ENCODE measurements at regions not wholly inside any gene's neighbourhood (a gene's known extent, or its start where the extent isn't known, plus 50 kb on each side); places are given as distances from the start of the nearest gene placed in this dataset.

GRCh38 chr5:72649449-72649848 is 142.2 kb upstream of the ZNF366 start:
- Histone ChIP-seq H4K20me1 (ENCODE audit: low read length) (no peaks in the 10 kb centered on the region), H3K79me2 (ENCODE audit: low read length) (no peaks in the 10 kb centered on the region), H3K36me3 (ENCODE audit: low read depth, low read length) (no peaks in the 10 kb centered on the region), H3K4me3 (ENCODE audit: low read length) (no peak overlapping the region), H3F3A (ENCODE audit: low read length, unreplicated experiment) (no peaks in the 10 kb centered on the region), H3K4me2 (ENCODE audit: low read length) (peak overlapping the region; percentile 26; the same call in 1 of the 2 replicates), H3K27me3 (ENCODE audit: low read length) (no peaks in the 10 kb centered on the region), H3K9me3 (ENCODE audit: low read length) (no peaks in the 10 kb centered on the region), H3K9me2 (replicated peaks; ENCODE audit: low read length) (no peaks in the 10 kb centered on the region), H3K9ac (ENCODE audit: low read length) (no peak overlapping the region), H3K27ac (ENCODE audit: low read length) (no peak overlapping the region), H2AFZ (ENCODE audit: low read length) (peak overlapping the region; percentile 59), H3K4me1 (ENCODE audit: insufficient read depth, low read length) (peaks cover 22% of the 10 kb centered on the region)
- DNase-seq = peak; percentile 63
- ATAC-seq = peak; percentile 77
- intact Hi-C loops (cut with micrococcal nuclease) = no loop called here
- no TSS peak for BruUV-seq (replicated peaks)
- TF ChIP-seq CTCF (conservative IDR thresholded peaks at IDR 0.05; ENCODE audit: low read depth, low read length) (no peak), EZH2phosphoT487 (IDR thresholded peaks at IDR 0.05; ENCODE audit: borderline replicate concordance, low read length) (no peak), EZH2 (IDR thresholded peaks at IDR 0.05; ENCODE audit: low read length, unreplicated experiment) (no peak)
- ChIA-PET POLR2A (ENCODE audit: unreplicated experiment) (no interaction called here), CTCF (no interaction called here)

GRCh38 chr5:72648480-72648879 is 141.3 kb upstream of the ZNF366 start:
- H3K9me3 ChIP-seq (ENCODE audit: low read length) = no peaks in the 10 kb centered on the region
- ChIA-PET POLR2A (ENCODE audit: unreplicated experiment) (no interaction called here), CTCF (interaction anchor here (0.7 kb wide), 1 partner anchor 37 kb away, joined by 7 read pairs; no protein-coding TSS in a partner anchor)
- no peak overlapping the region for H2AFZ ChIP-seq (ENCODE audit: low read length)
- H3K9me2 ChIP-seq (replicated peaks; ENCODE audit: low read length) = no peaks in the 10 kb centered on the region
- BruUV-seq (replicated peaks) = no TSS peak
- DNase-seq (peak; percentile 6), ATAC-seq (no peak)
- H3K27me3 ChIP-seq (ENCODE audit: low read length) = no peaks in the 10 kb centered on the region
- TF ChIP-seq CTCF (conservative IDR thresholded peaks at IDR 0.05; ENCODE audit: low read depth, low read length) (no peak), EZH2phosphoT487 (IDR thresholded peaks at IDR 0.05; ENCODE audit: borderline replicate concordance, low read length) (no peak), EZH2 (IDR thresholded peaks at IDR 0.05; ENCODE audit: low read length, unreplicated experiment) (no peak)
- no peak overlapping the region for H3K27ac ChIP-seq (ENCODE audit: low read length)
- H3K9ac ChIP-seq (ENCODE audit: low read length) = no peak overlapping the region
- H3K4me3 ChIP-seq (ENCODE audit: low read length) = no peak overlapping the region
- no peaks in the 10 kb centered on the region for H4K20me1 ChIP-seq (ENCODE audit: low read length)
- intact Hi-C loops (cut with micrococcal nuclease) = no loop called here
- no peaks in the 10 kb centered on the region for H3K79me2 ChIP-seq (ENCODE audit: low read length)
- H3K36me3 ChIP-seq (ENCODE audit: low read depth, low read length) = no peaks in the 10 kb centered on the region
- no peak overlapping the region for H3K4me2 ChIP-seq (ENCODE audit: low read length)
- peaks cover 22% of the 10 kb centered on the region for H3K4me1 ChIP-seq (ENCODE audit: insufficient read depth, low read length)
- no peaks in the 10 kb centered on the region for H3F3A ChIP-seq (ENCODE audit: low read length, unreplicated experiment)

GRCh38 chr5:72647806-72648205 is 140.6 kb upstream of the ZNF366 start:
- no peak overlapping the region for H3K9ac ChIP-seq (ENCODE audit: low read length)
- no peak for TF ChIP-seq EZH2phosphoT487 (IDR thresholded peaks at IDR 0.05; ENCODE audit: borderline replicate concordance, low read length)
- no peak for TF ChIP-seq CTCF (conservative IDR thresholded peaks at IDR 0.05; ENCODE audit: low read depth, low read length)
- no peak for TF ChIP-seq EZH2 (IDR thresholded peaks at IDR 0.05; ENCODE audit: low read length, unreplicated experiment)
- no peaks in the 10 kb centered on the region for H4K20me1 ChIP-seq (ENCODE audit: low read length)
- ATAC-seq (no peak), DNase-seq (no peak)
- H3K27me3 ChIP-seq (ENCODE audit: low read length) = no peaks in the 10 kb centered on the region
- BruUV-seq (replicated peaks) = no TSS peak
- H3K79me2 ChIP-seq (ENCODE audit: low read length) = no peaks in the 10 kb centered on the region
- H3K27ac ChIP-seq (ENCODE audit: low read length) = no peak overlapping the region
- POLR2A ChIA-PET (ENCODE audit: unreplicated experiment) = interaction anchor here (0.5 kb wide), 1 partner anchor 125 kb away, joined by 3 read pairs; no protein-coding TSS in a partner anchor
- no peaks in the 10 kb centered on the region for H3K9me3 ChIP-seq (ENCODE audit: low read length)
- CTCF ChIA-PET = no interaction called here
- intact Hi-C loops (cut with micrococcal nuclease) = no loop called here
- H2AFZ ChIP-seq (ENCODE audit: low read length) = no peak overlapping the region
- peaks cover 22% of the 10 kb centered on the region for H3K4me1 ChIP-seq (ENCODE audit: insufficient read depth, low read length)
- no peak overlapping the region for H3K4me3 ChIP-seq (ENCODE audit: low read length)
- H3K36me3 ChIP-seq (ENCODE audit: low read depth, low read length) = no peaks in the 10 kb centered on the region
- no peaks in the 10 kb centered on the region for H3F3A ChIP-seq (ENCODE audit: low read length, unreplicated experiment)
- no peaks in the 10 kb centered on the region for H3K9me2 ChIP-seq (replicated peaks; ENCODE audit: low read length)
- no peak overlapping the region for H3K4me2 ChIP-seq (ENCODE audit: low read length)

All from PC-3 (cell line).